HUES6 (cell line): ENCODE measurements at regions not wholly inside any gene's neighbourhood (a gene's known extent, or its start where the extent isn't known, plus 50 kb on each side); places are given as distances from the start of the nearest gene placed in this dataset.

Experiments used
- H3K27ac ChIP-seq: 2 replicates; pipeline ENCODE4 v1.7.0; 2013; ENCODE audit warnings: low read depth, mild to moderate bottlenecking, low read length, inconsistent platforms
- H3K27me3 ChIP-seq: 2 replicates; pipeline ENCODE4 v1.6.1; 2013; ENCODE audit warnings: low read length; ENCODE audit not compliant: control insufficient read depth, insufficient read depth
- H3K36me3 ChIP-seq: 2 replicates; pipeline ENCODE4 v1.6.1; 2013; ENCODE audit warnings: low read length; ENCODE audit not compliant: control insufficient read depth, insufficient read depth
- H3K4me1 ChIP-seq: 2 replicates; pipeline ENCODE4 v1.6.1; 2013; ENCODE audit warnings: low read length; ENCODE audit not compliant: control insufficient read depth, insufficient read depth
- H3K4me3 ChIP-seq: 2 replicates; pipeline ENCODE4 v1.5.1; 2013; ENCODE audit warnings: low read depth, low read length
- H3K9ac ChIP-seq: one replicate; pipeline ENCODE4 v1.6.1; 2013; ENCODE audit warnings: mild to moderate bottlenecking, low read length
- H3K9me3 ChIP-seq: 2 replicates; pipeline ENCODE4 v1.6.1; 2013; ENCODE audit warnings: low read depth, low read length; ENCODE audit not compliant: control insufficient read depth, insufficient read depth

- Histone ChIP-seq H3K27ac (no peak overlapping the region), H3K27me3 (no peaks in the 10 kb centered on the region), H3K9ac (no peak overlapping the region), H3K36me3 (no peaks in the 10 kb centered on the region), H3K4me3 (no peak overlapping the region), H3K9me3 (no peaks in the 10 kb centered on the region), H3K4me1 (peaks cover 4% of the 10 kb centered on the region; the same call in 1 of the 2 replicates)
These were observed 190.4 kb downstream of the SALL1 start for GRCh38 chr16:50960517-50961202.

- Histone ChIP-seq H3K27me3 (no peaks in the 10 kb centered on the region; the same call in 1 of the 2 replicates), H3K36me3 (no peaks in the 10 kb centered on the region), H3K4me3 (no peak overlapping the region), H3K9ac (no peak overlapping the region), H3K9me3 (no peaks in the 10 kb centered on the region), H3K27ac (no peak overlapping the region), H3K4me1 (peaks cover 4% of the 10 kb centered on the region; the same call in 1 of the 2 replicates)
These were observed 194.0 kb downstream of the SALL1 start for GRCh38 chr16:50957056-50957455.

GRCh38 chr16:50956637-50957036, 194.4 kb downstream of the SALL1 start:
- no peak overlapping the region for H3K9ac ChIP-seq
- H3K4me1 ChIP-seq = peaks cover 4% of the 10 kb centered on the region; the same call in 1 of the 2 replicates
- no peaks in the 10 kb centered on the region for H3K9me3 ChIP-seq
- H3K27me3 ChIP-seq = no peaks in the 10 kb centered on the region; the same call in 1 of the 2 replicates
- no peak overlapping the region for H3K4me3 ChIP-seq
- no peaks in the 10 kb centered on the region for H3K36me3 ChIP-seq
- no peak overlapping the region for H3K27ac ChIP-seq

GRCh38 chr16:50955311-50955710, 195.8 kb downstream of the SALL1 start:
- H3K9ac ChIP-seq = no peak overlapping the region
- no peaks in the 10 kb centered on the region for H3K9me3 ChIP-seq
- H3K27me3 ChIP-seq = no peaks in the 10 kb centered on the region; the same call in 1 of the 2 replicates
- H3K4me3 ChIP-seq = no peak overlapping the region
- H3K36me3 ChIP-seq = no peaks in the 10 kb centered on the region
- no peak overlapping the region for H3K27ac ChIP-seq
- H3K4me1 ChIP-seq = no peaks in the 10 kb centered on the region

DNA sequence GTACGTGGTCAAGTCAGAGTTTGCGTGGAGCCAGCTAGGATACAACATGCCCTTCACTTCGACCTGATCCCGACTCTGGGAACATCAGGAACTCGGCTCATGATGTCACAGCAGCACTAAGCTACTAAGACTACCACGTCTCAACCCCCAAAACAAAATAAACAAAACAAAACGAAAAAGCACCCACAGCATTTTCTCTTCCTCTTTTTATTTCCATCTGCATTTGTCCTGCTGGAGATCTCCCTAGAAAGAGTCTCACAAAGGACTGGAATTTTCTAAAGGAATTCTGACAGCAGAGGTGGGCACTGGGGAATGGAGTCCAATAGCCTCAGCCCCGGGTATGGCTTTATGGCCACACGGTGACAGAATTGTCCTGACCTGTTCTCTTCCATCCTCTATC, 196.6 kb downstream of the SALL1 start:
- no peak overlapping the region for H3K4me3 ChIP-seq
- no peak overlapping the region for H3K27ac ChIP-seq
- H3K9me3 ChIP-seq = no peaks in the 10 kb centered on the region
- H3K36me3 ChIP-seq = no peaks in the 10 kb centered on the region
- H3K9ac ChIP-seq = no peak overlapping the region
- no peaks in the 10 kb centered on the region for H3K4me1 ChIP-seq
- H3K27me3 ChIP-seq = no peaks in the 10 kb centered on the region; the same call in 1 of the 2 replicates

DNA sequence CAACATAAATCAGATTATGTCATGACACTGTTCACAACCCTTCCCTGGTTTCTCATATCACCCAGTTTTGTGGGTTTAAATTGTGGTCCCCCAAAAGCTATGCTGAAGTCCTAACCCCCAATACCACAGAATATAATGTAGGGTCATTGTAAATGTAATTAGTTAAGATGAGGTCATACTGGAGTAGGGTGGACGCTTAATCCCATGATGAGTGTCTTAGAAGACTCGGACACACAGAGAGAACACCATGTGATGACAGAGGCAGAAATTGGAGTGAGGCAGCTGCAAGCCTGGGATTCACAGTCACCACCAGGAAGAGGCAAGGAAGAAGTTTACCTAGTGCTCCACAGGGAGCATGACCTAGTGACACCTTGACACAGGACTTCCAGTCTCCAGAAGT, 197.8 kb downstream of the SALL1 start:
- H3K27me3 ChIP-seq = no peaks in the 10 kb centered on the region; the same call in 1 of the 2 replicates
- H3K4me3 ChIP-seq = no peak overlapping the region
- H3K9me3 ChIP-seq = no peaks in the 10 kb centered on the region
- H3K36me3 ChIP-seq = no peaks in the 10 kb centered on the region
- H3K4me1 ChIP-seq = no peaks in the 10 kb centered on the region
- H3K27ac ChIP-seq = no peak overlapping the region
- no peak overlapping the region for H3K9ac ChIP-seq

DNA sequence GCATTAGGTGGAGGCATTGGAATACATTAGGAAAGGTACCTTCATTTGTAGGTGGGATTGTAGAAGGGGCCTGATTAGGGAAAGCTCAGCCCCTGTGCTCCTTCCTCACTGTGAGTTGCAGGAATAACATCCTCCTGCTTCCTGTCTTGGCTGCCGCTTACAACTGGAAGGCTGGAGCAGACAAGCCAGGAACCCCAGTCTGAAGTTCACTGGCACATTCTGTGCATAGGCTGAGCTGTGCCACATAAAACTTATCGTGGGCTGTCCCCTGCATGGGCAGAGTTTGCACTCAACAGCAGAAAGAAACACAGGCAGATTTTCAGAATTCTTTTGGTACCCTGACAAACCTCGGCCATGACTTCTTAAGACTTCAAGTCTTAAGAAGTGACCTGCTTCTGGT, 200.1 kb downstream of the SALL1 start:
- H3K9me3 ChIP-seq = no peaks in the 10 kb centered on the region
- H3K27me3 ChIP-seq = no peaks in the 10 kb centered on the region; the same call in 1 of the 2 replicates
- H3K9ac ChIP-seq = no peak overlapping the region
- no peaks in the 10 kb centered on the region for H3K4me1 ChIP-seq
- H3K27ac ChIP-seq = no peak overlapping the region
- no peaks in the 10 kb centered on the region for H3K36me3 ChIP-seq
- no peak overlapping the region for H3K4me3 ChIP-seq

DNA sequence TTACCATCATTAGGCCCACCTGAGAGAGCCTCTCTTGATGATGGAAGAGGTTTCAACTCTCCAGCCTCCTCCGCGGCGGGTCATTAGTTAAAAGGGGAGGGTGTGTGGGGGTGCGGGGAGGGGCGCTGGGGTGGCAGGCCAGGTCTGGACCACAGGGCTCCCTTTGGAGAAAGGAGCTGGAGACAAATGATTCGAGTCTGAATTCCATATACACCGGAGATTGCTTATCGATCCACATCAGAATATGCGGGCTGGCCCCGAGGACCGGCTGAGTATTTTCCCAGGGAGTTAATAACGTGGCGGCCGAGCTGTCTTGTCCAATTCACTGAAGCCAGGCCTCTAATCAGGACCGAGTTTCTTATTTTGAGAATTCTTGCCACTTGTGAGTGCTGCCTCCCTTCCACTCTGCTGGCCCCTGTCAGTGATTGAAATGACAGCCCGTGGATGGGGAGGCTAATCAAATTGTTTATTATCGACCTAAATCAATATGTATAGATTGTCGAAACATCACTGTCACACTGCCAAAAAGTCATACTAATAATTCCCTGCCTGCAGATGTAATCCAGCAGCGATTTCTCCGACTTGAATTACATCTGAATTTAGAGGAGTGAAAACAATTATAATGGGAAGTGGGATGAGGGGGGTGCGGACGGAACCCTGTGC, 202.7 kb downstream of the SALL1 start:
- H3K4me3 ChIP-seq = no peak overlapping the region
- no peaks in the 10 kb centered on the region for H3K9me3 ChIP-seq
- no peaks in the 10 kb centered on the region for H3K4me1 ChIP-seq
- H3K27me3 ChIP-seq = no peaks in the 10 kb centered on the region
- no peak overlapping the region for H3K9ac ChIP-seq
- no peak overlapping the region for H3K27ac ChIP-seq
- no peaks in the 10 kb centered on the region for H3K36me3 ChIP-seq

DNA sequence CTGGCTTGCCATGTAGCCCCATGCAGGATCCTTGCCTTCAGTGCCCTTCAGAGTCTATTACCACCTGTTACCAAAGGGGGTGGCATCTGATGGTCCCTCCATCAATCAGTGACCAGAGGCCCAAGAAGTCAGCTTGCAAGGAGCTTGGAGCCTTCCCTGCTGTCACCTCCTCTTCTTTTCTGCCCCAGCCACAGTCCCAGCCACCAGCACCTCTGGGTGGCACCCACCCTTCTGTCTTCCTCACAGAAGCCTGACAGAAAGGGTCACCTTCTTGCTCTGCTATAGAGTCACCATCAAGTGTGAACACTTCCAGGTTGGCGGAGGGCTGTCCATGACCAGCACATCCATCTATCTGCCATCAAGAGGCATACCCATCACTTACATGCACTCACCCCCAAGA, 203.2 kb downstream of the SALL1 start:
- no peak overlapping the region for H3K27ac ChIP-seq
- H3K27me3 ChIP-seq = no peaks in the 10 kb centered on the region
- no peaks in the 10 kb centered on the region for H3K9me3 ChIP-seq
- H3K9ac ChIP-seq = no peak overlapping the region
- H3K4me3 ChIP-seq = no peak overlapping the region
- no peaks in the 10 kb centered on the region for H3K4me1 ChIP-seq
- no peaks in the 10 kb centered on the region for H3K36me3 ChIP-seq

DNA sequence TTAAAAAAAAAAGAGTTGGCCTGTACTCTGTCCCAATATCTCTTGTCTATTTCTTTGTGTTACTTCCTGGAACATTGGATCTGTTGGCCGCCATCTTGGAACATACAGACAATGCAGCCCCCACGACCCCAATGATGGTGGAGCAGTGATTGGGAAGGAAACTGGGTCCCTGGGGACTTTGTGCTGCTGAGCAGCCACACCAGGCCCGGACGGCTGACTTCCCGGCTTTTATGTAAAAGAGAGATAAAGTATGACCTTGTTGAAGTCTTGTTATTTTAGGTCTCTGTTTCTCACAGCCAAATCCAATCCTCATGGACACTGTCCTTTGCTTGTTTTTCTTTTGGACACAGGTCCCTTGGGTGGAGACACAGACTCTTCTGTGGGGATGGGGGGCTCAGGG, 204.5 kb downstream of the SALL1 start:
- no peaks in the 10 kb centered on the region for H3K36me3 ChIP-seq
- no peaks in the 10 kb centered on the region for H3K27me3 ChIP-seq
- H3K27ac ChIP-seq = no peak overlapping the region
- no peaks in the 10 kb centered on the region for H3K9me3 ChIP-seq
- H3K9ac ChIP-seq = no peak overlapping the region
- H3K4me3 ChIP-seq = no peak overlapping the region
- H3K4me1 ChIP-seq = no peaks in the 10 kb centered on the region

GRCh38 chr16:50946098-50946497, 204.2 kb downstream of the CYLD start:
- no peak overlapping the region for H3K27ac ChIP-seq
- no peak overlapping the region for H3K4me3 ChIP-seq
- H3K9me3 ChIP-seq = no peaks in the 10 kb centered on the region
- no peak overlapping the region for H3K9ac ChIP-seq
- H3K36me3 ChIP-seq = no peaks in the 10 kb centered on the region
- H3K27me3 ChIP-seq = no peaks in the 10 kb centered on the region
- H3K4me1 ChIP-seq = no peaks in the 10 kb centered on the region
